DMS79 treated with DMSO at 0.1 percent for 48 hours (cell line): ENCODE measurements at regions not wholly inside any gene's neighbourhood (a gene's known extent, or its start where the extent isn't known, plus 50 kb on each side); places are given as distances from the start of the nearest gene placed in this dataset.
A peak's percentile ranks its signal among the peaks of the same experiment; 100 is the strongest.

Source experiments
- DNase-seq: peaks from one replicate; lab custom pipeline; 2025; lab: John Stamatoyannopoulos, UW

DNA sequence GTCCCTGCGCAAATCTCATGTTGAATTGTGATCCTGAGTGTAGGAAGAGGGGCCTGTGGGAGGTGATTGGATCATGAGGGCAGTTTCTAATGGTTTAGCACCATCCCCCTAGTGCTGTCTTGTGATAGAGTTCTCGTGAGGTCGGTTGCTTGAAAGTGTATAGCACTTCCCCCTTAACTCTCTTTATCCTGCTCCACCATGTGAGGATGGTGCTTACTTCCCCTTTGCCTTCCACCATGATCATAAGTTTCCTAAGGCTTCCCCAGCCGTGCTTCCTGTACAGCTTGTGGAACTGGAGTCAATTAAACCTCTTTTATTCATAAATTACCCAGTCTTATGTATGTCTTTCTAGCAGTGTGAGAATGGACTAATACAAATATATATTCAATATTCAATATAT, 303.7 kb upstream of the SEL1L start:
- DNase-seq: no peak

DNA sequence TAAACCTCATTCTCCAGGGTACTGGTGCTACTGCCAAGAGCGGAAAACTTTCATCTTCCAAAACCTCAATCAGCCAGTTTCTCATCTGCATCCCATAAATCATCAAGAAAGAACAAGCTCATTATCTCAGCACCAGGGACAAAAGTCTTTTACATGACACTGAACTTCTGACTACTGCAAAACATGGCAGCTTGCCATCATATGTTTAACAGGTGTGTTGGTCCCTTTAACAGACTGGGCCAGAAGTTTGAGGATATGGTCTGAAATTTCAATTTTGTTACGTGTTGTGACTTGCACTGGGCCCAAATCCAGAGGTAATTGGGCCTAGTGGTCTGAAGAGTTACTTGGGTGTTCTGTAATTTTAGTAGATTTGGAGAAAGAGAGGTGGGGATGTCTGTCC, 305.4 kb upstream of the SEL1L start:
- no peak for DNase-seq

DNA sequence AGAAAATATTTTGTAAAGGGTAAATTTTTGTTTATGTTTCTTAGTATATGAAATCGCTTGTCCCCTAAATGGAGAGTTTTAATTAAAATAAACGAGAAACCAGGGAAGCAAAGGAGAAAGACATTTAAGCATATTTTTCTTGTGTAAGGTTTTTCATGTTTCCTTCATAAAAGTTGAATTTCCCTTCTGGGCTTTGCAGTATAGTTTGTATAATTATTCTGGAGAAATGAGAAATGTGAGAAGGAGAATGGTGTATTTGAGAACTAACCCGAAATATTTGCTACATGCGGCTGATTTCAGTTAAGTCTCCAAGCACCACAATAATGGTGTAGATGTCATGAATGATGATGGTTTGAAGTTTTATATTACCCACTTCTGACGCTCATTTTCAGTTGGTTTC, 307.7 kb upstream of the SEL1L start:
- no peak for DNase-seq

DNA sequence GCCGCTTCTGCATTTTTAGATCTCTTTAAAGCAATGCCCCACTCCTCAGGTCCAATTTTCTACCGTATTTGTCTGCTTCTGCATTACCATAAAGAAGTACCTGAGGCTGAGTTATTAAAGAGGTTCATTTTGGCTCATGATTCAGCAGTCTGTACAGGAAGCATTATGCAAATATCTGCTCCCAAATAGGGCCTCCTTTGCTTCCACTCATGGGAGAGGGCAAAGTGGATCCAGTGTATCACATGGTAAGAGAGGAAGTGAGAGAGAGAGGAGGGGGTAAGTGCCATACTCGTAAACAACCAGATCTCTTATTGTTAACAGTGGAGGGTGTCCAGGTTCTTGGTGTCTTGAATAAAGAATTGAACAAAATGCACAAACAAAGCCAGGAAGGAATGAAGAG, 316.1 kb upstream of the SEL1L start:
- DNase-seq: no peak

DNA sequence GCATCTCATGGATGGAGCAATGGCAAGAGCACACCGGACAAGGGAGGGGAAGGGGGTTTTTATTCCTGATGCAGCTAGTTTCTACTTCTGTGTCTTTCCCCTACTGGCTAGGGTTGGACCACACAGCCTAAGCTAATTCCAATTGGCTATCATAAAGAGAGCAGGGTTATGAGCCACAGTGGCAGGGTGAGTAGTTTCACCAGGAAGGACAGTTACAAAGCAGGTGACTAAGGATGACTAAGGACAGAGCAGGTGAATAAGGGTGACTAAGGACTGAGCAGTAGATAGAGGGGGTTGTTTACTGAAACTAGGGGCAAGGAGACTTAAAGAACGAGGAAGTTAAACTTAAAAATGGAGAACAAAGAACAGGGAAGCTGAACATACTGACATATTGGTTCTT, 321.4 kb upstream of the SEL1L start:
- no peak for DNase-seq

DNA sequence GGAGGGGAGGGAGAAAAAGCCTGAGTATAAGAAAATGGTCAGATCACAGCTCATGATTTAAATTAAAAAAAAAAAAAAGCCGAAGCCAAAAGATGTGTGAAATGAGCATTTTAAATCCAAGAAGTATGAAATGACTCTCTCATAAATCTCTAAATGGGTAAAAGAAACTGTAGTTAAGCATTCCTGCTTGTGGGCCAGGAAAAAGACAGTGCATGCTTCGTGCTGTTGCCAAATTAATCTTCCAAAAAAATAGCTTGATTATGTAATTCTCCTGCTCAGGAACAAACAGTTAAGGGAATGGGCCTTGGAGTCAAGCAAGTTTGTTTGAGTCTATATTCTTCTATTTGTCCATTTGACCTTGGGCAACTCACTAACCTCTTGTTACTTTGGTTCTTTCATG, 325.4 kb upstream of the SEL1L start:
- no peak for DNase-seq

DNA sequence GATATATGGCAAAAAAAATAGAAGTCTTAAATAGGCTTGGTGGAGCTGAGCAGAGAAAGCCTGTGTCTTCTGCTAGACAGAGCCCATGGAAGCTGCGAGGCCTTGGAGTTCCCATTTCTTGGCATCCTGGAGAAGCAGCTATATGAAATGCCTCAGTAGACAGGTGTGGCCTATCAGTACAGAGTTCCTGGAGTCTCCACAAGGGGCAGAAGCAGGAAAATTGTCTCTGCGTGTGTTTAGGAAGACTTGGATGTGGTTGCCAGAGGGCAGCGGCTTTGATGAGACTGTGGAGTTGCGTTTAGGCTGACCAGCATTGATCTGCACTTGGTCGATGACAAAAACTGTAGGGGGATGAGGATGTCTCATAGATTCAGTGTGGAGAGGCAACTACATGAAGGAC, 334.5 kb upstream of the SEL1L start:
- no peak for DNase-seq

DNA sequence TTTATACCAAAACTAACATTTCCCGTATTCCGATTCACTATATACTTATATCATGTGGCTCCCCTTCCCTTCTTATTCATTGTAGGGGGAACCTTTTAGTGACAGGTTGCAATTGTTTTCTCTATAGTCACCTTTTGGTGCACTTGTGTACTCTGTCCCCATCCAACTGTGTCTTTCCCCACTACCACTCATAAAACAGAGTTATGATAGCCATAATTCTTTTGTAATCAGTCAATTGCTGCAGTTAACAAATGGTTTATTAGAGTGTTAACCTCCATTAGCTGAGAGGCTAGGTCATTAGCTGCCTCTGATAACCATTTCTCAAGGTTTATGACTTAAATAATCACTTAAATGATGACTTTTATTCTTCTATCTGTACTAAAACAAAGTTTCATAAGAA, 338.1 kb upstream of the SEL1L start:
- no peak for DNase-seq

DNA sequence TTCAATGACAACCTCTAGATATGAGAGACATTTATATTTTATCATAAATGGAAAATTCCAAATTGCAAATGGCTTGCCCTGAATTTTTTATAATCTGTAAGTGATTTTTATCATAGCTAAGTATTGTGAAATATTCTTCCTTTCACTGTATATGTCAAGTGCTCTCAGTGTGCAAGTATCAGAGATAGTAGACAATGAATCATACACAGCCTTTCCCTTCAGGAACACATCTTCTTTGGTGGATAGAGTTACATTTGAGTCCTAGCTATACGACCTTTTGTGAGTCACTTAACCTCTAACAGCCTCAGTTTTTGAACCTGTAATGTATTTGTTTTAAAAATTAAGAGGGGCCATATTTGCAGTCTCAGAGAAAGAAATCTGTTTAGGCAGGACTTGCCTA, 350.7 kb upstream of the SEL1L start:
- no peak for DNase-seq

DNA sequence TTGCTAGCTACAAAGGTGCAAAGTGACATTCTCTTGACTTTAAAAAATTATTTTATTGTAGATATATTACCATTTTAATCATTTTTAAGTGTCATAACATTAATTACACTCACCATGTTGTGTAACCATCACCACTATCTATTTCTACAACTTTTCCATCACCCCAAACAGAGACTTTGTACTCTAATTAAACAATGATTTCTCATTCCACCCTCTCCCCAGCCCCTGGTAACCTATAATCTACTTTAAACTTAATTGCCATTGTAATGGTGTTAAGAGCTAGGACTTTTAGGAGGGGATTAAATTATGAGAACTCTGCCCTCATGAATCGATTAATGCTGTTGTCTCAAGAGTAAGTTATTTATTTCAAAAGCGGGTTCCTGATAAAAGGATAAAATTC, 352.9 kb upstream of the SEL1L start:
- DNase-seq: no peak

DNA sequence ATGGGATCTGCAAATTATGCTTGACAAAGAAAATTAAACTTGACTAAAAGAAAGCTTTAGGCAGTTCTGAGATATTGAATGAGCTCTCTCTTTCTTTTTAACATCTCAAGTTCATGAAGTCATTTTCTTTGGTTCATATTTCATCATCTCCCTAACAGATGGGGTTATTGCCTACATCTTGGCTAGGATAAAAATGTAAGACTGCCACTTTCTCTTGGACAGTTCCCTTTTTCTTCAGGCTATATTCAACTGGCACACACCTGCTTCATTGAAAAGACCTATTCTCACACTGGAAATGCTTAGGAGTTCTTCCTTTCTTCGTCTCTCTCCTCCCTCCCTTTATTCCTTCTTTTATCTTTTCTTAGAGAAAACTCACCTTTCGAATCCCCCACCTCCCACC, 355.9 kb upstream of the SEL1L start:
- no peak for DNase-seq

DNA sequence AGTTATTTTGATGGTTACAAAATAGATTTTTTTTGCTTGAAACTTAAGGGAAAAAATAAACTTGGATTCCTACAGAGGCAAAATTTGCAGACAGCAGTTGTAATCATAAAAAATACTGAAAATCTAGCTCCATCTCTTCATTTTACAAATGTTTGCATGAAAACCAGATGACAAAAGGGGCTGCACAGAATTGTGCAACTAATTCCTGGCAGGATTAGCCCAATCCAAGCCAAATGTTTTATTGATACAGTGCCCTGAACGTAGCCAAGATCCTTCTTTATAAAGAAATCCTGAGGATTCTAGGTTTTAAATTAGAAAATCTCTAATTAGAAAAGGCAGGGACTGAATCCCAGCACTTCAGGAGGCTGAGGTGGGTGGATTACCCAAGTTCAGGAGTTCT, 356.4 kb upstream of the SEL1L start:
- no peak for DNase-seq

DNA sequence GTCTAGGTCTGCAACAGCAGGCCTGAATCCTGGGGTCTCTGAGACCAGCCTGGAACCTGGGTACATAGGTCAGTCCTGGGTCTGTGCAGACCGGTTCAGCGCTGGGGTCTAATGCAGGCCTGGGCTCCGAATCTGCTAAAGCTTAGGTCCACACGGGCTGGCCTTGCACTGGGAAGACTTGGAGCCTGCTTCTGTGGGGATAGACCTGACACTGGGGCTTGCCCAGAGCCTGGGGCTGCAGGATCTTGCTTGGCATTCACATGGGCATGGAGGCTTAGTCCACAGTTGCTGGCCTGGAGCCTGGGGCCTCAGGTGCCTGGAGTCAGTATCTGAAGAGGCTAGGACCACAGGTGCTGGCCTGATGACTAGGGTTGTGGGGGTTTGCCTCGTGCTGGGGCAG, 369.8 kb upstream of the SEL1L start:
- DNase-seq: no peak

DNA sequence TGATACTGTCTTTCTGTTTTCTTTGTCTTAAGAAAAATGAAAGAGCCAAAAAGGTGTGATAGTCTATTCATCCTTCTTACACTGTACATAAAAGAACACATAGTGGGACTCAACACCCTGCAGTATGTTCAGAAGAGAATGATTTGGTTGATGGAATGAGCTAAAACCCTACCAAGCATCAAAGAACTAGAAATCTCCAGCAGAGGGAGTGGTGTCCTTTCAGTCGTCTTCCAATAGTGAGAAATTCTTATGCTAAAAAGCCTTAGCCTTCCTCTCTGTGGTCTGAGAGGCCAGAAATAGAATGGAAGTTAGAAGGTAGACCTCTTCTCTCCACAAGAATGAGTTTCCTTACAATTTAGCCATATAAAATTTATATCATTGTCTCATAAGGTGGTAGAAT, 393.4 kb upstream of the SEL1L start:
- DNase-seq: no peak

DNA sequence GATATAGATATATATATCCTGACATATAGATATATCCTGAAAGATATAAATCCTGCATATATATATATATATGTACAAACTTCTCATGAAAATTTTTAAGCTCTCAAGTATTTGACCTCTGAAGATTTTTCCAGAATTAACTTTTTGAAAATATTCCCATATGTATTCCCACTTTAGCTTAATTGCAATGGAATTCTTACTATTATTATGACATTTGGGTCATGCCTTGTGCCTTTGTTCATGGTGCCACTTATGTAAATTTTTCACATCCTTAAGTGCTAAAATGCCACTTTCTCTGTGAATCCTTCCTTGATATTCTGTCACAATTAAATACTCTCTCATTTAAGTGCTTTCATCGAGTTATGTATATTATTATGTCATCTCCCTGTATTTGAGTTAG, 398.2 kb upstream of the SEL1L start:
- DNase-seq: no peak

DNA sequence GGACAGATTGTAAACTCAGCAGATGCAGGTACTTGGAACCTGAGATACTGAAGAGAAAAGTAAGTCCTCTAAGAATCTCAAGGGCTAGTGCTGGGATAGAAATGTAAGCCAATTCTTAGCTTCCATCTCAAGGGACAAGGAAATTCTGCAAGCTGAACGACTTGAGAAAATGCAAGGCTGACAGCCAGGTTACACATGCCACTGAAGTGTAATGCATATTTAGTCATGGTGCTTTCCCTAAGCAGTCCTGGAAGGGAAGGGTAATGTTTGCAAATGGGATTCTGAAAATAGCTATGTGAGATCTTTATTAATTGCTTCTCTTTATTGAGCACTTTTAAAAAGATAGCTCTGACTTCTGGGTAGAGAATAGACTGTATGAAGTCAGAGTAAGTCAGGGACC, 402.7 kb upstream of the SEL1L start:
- DNase-seq: peak; percentile 50

DNA sequence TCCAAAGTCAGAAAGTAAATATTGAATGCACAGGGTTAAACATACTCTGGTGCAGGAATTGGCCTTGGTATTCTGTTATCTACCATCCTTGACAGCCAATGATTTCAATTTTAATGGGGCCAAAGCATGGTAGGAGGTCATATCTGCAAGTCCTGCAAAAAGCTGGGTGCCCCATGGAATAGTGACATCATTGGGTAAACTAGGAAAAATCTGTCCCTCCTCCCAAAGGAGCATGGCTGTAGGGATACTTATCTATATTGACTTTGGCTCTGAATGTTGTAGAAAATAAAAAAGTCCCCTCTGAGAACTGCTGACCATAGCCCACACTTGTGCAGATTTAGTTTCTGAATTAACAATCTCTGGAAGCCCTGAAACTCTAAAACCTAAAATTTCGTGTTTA, 403.2 kb upstream of the SEL1L start:
- DNase-seq: no peak

DNA sequence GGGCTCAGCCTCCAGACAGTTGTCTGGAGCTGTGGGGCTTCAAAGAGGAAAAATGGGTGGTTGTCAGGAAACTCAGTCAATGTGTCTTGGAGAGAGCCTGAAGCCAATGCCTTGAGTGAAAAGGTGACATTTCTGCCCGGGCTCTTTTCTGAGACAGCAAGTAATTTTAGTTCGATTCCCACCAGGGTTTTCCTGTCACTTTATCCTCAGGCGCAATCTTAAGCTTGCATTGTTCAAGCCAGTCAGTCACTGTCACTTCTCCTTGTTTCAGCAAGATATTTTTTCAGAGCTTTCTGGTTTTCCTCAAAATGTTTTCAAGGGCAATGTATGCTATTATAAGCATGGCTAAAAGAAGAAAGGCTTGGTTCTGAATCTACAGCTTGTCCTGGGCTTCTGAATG, 404.7 kb upstream of the SEL1L start:
- DNase-seq: no peak

DNA sequence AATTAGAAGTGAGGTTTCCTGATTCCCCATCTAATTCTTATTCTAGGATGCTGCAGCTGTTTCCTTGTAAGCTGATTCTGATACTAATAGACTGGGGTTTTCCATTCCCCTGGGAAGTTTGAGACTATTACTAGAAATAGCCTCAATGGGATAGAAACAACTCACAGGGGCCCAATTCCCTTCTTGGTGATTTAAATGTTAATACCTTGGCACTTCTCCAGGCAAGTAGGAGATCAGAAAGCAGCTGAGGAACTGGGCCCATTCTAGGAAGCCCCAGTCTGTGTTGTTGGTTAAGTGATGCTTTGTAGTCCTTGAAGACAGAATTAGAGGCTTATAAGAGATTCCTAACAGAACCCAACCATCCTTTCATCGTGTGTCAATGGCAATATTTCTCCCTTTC, 407.0 kb upstream of the SEL1L start:
- DNase-seq: no peak

DNA sequence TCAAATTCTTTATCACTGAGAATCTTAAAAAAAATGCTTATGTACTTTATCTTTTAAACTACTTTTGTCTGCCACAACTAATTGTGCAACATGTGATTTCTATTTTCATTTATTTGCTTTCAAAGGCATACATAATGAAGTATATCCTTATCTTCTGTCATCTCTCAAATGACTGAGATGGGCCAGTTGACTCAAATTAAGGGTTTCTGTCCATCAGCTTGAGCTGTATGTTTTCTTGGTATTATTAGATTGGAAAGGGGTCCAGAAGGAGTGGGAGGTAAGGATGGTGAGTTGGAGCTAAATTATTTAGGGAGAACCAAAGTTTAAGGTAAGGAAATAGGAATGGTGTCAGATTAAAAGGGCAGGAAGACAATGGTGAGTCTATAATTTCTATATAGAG, 408.4 kb upstream of the SEL1L start:
- DNase-seq: no peak

DNA sequence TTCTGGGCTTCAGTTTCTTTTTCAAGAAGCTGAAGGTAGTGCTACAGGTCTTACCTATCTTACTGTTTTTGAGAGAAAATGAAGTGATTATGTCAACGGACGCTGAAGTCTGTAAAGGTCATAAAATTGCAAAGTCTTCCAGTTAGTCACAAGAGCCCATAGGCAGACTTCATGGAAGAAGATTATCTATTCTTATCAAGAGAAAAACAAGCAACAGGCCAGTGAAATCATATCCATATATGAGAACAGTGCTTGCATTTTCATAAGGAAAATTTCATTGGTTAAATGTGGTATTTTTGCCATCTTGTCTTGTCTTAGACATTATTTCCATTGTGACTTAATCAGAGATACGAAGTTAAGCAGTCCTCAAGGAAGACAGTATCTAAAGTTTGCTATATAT, 412.7 kb upstream of the SEL1L start:
- no peak for DNase-seq

DNA sequence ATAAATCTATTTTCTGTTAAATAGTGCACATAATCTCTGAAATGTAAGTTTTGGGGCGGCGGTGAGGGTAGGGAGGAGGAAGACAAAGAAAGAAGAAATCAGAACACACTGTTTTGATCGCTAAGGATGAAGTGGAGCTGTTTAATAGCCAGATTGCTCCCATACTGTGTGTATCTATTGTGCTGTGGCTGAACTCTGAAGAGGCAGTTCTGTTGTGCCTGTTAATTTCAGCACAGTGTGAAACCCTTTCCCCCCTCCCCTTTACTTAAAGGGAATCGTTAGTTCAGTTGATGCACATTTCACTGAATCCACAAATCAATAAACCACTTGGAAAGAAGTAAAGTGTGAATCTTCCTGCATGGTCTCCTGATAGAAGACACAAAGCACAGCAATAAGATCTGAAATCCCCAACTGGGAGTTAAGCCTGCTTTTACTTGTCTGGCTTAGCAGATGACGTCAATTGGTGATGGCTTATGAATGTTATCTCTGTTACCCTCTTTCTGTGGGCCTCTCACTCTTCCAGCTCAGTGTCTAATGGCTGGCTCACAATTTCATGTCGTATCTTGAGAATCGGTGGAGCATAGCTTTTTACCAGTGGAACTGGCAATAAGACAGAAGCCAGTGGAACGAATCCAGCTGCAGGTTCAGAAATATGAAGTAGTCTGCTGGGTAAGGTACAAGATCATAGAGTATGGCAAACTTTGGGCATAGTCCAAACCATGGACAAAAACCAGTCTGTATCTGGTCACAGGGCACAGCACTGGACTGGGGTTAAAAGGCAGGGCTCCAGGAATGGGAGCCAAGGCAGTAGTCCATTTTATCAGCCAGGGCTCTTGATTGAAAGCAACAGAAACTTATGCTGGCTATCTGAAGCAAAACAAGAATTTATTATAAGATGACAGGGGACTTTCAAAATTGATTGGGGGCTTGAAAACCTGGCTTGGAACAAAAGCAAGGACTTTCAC, 413.5 kb upstream of the SEL1L start:
- DNase-seq: peak; percentile 97

DNA sequence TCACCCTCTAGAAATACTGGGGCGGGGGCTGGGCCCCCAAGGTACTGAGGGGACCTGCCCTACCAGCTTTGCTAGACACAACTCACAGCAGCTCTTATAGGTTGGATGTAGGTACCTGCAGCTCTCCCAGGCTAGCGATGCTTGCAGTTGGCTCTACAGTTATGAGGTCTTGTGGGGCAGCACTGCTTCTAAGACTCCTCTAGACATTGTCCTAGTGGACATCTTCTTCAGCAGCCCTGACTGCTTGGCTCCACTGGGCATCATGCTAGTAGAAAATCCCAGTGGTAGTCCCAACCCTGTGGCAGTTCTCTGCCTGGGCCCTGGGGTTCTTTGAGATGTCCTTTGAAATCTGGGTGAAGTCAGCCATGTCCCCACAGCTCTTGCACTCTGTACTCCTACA, 419.3 kb upstream of the SEL1L start:
- no peak for DNase-seq

DNA sequence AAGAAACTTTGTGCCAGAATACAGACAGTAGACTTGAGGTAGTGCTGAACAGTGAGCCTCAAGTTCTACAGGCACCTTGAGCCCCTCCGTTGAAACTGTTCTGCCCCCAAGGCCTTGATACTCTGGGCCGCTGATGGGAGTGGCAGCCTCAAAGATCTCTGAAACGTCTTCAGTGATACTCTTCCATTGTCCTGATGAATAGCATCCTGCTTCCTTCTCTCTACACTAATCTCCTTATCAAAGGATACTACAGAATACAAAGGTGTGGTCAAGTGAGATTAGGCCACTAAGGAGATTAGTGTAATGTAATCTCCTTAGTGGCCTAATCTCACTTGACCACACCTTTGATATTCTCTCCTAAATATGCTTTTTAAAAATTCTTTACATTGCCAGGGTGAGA, 419.8 kb upstream of the SEL1L start:
- no peak for DNase-seq
